Mucosa of rectum (tissue), 2 donors: ENCODE measurements at regions not wholly inside any gene's neighbourhood (a gene's known extent, or its start where the extent isn't known, plus 50 kb on each side); places are given as distances from the start of the nearest gene placed in this dataset.

ENCODE experiments used
- H3K27ac ChIP-seq, 2 donors: one replicate each; pipeline ENCODE4 v1.7.0; 2013; ENCODE audit warnings: inconsistent platforms in 2 of 2, low read depth in 2 of 2, low read length in 2 of 2
- H3K27me3 ChIP-seq, 2 donors: one replicate each; pipeline ENCODE4 v1.7.0; 2013; ENCODE audit warnings: low read length in 2 of 2; ENCODE audit not compliant: control insufficient read depth in 2 of 2, insufficient read depth in 2 of 2
- H3K36me3 ChIP-seq, 2 donors: one replicate each; pipeline ENCODE4 v1.7.0; 2013; ENCODE audit warnings: low read length in 2 of 2; ENCODE audit not compliant: control insufficient read depth in 2 of 2, insufficient read depth in 2 of 2
- H3K4me1 ChIP-seq, 2 donors: one replicate each; pipeline ENCODE4 v1.7.0; 2013; ENCODE audit warnings: low read length in 2 of 2, mild to moderate bottlenecking in 1 of 2; ENCODE audit not compliant: control insufficient read depth in 2 of 2, insufficient read depth in 2 of 2
- H3K4me3 ChIP-seq, 2 donors: one replicate each; pipeline ENCODE4 v1.7.0; 2013; ENCODE audit warnings: low read length in 2 of 2
- H3K9ac ChIP-seq, 2 donors: one replicate each; pipeline ENCODE4 v1.7.0; 2013; ENCODE audit warnings: low read length in 2 of 2, low read depth in 1 of 2, mild to moderate bottlenecking in 1 of 2
- H3K9me3 ChIP-seq, 2 donors: one replicate each; pipeline ENCODE4 v1.7.0; 2013; ENCODE audit warnings: low read length in 2 of 2; ENCODE audit not compliant: control insufficient read depth in 2 of 2
- donor health status: healthy.
- donor health status: Normal muscosa, but diverticular disease.

DNA sequence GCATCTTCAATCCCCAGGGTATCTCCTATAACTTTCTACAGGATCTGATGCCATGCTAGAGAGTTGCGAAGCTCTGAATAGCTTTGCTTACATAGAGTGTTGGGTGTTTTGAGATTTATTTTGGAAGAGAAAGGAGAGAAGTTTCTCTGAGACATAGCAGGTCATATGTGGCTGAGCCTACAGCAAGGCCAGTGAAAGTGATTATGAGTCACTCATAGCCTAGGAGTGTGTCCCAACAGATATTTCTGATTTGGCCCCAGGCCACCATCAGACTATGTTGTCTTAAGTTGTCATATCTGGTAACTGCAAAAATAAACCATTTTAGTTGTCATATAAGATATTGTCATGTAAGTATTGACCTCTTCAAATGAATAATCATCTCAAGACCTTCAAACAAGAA, 132.0 kb upstream of the RAI14 start:
- no peak overlapping the region for H3K4me3 ChIP-seq
- no peak overlapping the region for H3K9ac ChIP-seq
- H3K4me1 ChIP-seq, result no peaks in the 10 kb centered on the region
- H3K27me3 ChIP-seq, result no peaks in the 10 kb centered on the region
- H3K27ac ChIP-seq, result no peak overlapping the region
- no peaks in the 10 kb centered on the region for H3K36me3 ChIP-seq
- no peaks in the 10 kb centered on the region for H3K9me3 ChIP-seq

DNA sequence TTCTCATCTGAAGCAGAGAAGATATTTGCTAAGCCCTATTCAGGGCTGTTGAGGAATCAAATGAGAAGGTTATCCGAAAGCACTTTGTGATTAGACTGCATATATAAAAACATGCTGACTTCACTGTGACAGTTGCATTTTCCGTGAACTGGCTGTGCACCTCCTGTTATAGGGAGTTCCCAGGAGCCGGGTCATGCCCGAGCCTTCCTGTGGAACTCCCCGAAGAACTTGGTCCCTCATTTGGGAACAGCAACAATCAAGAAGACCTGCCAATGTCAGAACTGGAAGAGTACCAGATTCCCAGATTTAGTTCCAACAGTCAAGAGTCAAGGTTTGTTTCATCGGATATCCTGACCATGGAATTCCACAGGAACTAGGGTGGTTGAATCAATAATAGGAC, 130.4 kb upstream of the RAI14 start:
- no peaks in the 10 kb centered on the region for H3K27me3 ChIP-seq
- no peak overlapping the region for H3K9ac ChIP-seq
- no peak overlapping the region for H3K4me3 ChIP-seq
- no peaks in the 10 kb centered on the region for H3K36me3 ChIP-seq
- no peak overlapping the region for H3K27ac ChIP-seq
- no peaks in the 10 kb centered on the region for H3K9me3 ChIP-seq
- peaks cover 0 to 2% of the 10 kb centered on the region in 2 donors for H3K4me1 ChIP-seq

DNA sequence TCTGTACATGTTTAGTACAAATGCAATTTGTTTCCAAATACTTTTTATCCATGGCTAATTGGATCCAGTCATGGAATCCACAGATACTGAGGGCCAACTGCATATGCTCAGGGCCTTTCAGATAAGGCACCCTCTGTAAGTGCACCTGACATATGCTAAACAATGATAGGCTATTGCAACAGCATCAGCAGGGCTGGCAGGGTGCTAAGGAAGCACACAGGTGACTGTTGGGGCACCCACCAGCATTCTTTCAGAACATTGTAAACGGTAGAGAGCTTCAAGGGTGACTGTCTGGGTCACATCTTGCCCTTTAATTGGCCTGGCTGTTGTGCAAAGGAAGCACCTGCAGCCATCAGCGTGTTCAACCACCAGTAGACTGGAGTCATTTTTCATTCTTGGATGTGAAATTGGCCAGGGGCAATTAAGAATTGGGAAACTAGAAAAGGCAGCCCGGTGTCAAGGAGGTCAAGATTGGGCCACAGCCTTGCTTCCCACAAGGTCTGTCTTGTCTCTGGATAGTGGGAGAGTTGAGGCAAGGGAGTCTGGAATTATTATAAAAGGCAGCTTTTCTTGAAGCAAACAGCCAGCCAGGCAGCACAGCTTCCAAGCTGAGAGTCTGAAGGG, 129.3 kb upstream of the RAI14 start:
- H3K9me3 ChIP-seq, result no peaks in the 10 kb centered on the region
- no peaks in the 10 kb centered on the region for H3K36me3 ChIP-seq
- no peak overlapping the region for H3K9ac ChIP-seq
- peaks cover 0 to 2% of the 10 kb centered on the region in 2 donors for H3K4me1 ChIP-seq
- H3K27me3 ChIP-seq, result no peaks in the 10 kb centered on the region
- no peak overlapping the region for H3K27ac ChIP-seq
- no peak overlapping the region for H3K4me3 ChIP-seq

- no peak overlapping the region for H3K4me3 ChIP-seq
- no peaks in the 10 kb centered on the region for H3K36me3 ChIP-seq
- H3K27me3 ChIP-seq, result no peaks in the 10 kb centered on the region
- H3K9ac ChIP-seq, result no peak overlapping the region
- H3K9me3 ChIP-seq, result no peaks in the 10 kb centered on the region
- no peak overlapping the region for H3K27ac ChIP-seq
- peaks cover 0 to 2% of the 10 kb centered on the region in 2 donors for H3K4me1 ChIP-seq
Measured at GRCh38 chr5:34529581-34530331, 126.4 kb upstream of the RAI14 start.

DNA sequence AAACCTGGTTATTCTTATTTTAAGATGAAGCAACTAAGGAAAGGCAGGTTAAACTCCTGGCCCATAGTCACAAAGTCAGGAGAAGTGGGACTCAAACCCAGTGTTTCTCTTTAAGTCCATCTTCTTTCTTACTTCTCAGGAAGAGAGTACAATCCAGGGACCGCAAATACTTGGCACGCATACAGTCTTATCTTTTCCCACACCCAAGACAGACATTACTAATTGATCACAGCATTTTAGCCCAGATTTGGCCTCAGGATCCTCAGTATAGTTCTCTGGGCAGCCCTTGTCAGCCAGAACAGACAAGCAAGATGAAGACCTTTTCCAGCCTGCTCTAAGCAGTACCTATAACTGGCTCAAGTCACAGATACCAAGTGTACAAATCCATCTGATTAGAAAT, 125.5 kb upstream of the RAI14 start:
- no peaks in the 10 kb centered on the region for H3K27me3 ChIP-seq
- peaks cover 0 to 2% of the 10 kb centered on the region in 2 donors for H3K4me1 ChIP-seq
- no peaks in the 10 kb centered on the region for H3K36me3 ChIP-seq
- no peak overlapping the region for H3K4me3 ChIP-seq
- no peak overlapping the region for H3K9ac ChIP-seq
- H3K9me3 ChIP-seq, result no peaks in the 10 kb centered on the region
- H3K27ac ChIP-seq, result no peak overlapping the region

DNA sequence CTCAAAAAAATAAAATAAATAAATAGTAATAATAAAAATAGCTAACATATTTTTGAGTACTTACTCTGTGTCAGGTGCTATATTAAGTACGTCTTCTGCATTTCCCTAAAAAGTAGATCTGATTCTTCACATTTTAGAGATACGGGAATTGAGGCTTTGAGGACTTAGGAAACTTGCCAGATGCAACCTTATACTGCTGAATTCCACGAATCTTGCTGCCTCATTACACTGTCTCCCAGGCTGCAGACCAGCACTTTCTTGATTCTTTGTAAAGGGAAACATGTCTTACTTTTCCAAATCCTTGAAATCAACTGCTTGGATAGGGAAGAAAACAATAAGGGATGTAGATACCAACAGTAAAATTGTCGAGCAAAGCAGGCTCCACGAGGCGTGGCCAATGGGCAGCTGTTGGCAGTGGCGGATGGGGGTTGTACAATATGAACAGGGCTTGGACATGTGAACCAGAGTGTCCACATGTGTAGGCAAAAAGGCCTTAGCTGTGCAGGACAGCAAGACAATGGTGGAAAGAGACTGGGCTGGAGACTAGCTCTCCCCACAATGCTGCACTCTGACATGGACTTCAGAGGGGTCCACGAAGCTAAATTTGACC, 124.3 kb upstream of the RAI14 start:
- H3K27me3 ChIP-seq, result no peaks in the 10 kb centered on the region
- H3K9ac ChIP-seq, result no peak overlapping the region
- no peaks in the 10 kb centered on the region for H3K9me3 ChIP-seq
- no peak overlapping the region for H3K27ac ChIP-seq
- H3K4me3 ChIP-seq, result no peak overlapping the region
- no peaks in the 10 kb centered on the region for H3K36me3 ChIP-seq
- peaks cover 0 to 2% of the 10 kb centered on the region in 2 donors for H3K4me1 ChIP-seq

DNA sequence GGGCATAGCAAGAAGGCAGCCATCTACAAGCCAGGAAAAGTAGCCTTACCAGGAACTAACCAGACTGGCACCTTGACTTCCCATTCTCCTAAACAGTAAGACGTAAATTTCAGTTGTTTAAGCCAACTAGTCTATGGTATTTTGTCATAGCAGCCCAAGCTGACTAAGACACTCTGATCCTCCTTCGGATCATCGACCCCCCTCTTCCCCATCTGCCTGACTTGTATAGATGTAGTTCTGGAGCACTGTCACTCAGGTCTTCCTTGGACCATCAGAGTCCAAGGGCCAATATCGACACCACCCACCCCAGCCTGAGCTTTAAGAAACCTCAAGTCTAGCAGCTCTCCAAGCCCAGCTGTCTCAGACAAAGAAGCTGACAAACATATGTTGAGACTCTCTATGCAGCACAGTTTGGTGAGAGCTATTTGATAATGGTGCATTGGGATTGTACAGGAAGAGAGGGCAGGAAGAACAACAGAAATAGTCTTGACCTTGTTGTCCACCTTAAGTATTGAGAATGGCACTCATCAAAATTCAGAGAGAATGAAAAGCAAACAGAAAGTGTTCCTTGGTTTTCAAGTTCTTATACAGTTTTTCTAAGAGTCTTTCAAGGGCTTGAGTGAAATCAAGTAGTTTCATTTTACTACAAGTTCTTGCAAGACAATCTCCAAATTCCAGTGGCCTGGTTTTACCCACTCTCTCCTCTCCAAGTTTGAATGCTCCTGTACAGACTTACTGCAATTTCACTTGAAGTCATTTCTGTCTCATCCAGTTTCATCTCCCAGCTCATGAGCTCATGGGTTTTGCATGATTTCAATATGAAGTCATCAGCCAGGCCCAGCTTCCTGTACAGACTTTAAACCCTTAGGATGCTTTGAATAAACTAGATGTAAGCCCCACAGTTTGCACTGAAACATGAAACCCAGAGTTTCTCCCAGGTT, 122.3 kb upstream of the RAI14 start:
- no peaks in the 10 kb centered on the region for H3K9me3 ChIP-seq
- peaks cover 0 to 2% of the 10 kb centered on the region in 2 donors for H3K4me1 ChIP-seq
- no peak overlapping the region for H3K9ac ChIP-seq
- no peaks in the 10 kb centered on the region for H3K27me3 ChIP-seq
- no peak overlapping the region for H3K4me3 ChIP-seq
- no peak overlapping the region for H3K27ac ChIP-seq
- no peaks in the 10 kb centered on the region for H3K36me3 ChIP-seq

DNA sequence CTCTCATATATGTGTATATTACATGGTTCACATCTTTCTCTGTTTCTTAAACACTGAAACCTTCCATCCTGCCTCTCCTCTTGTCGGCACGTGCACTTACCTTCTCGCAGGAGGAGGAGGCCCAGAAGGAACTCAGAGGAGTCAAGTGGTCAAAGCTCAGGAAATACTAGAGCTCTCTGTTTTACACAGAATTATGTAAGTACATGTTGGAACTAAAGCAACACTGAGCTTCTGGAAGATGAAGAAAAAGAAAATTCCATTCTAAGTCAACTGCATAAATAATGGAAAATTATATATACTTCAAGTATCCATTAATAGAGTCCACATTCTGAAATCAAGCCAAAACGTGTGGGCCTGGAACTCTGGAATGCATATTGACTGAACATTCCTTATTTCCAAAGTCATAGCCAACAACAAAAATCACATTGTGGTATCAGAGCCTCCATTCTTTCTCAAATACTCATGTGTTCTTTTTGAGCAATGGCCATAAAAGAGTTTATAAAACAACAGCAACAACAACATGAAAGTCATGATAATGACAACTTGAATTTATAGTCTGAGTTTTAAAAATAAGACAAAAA, 121.5 kb upstream of the RAI14 start:
- Histone ChIP-seq H3K27ac (no peak overlapping the region), H3K9ac (no peak overlapping the region), H3K9me3 (no peaks in the 10 kb centered on the region), H3K27me3 (no peaks in the 10 kb centered on the region), H3K4me3 (no peak overlapping the region), H3K4me1 (no peaks in the 10 kb centered on the region), H3K36me3 (no peaks in the 10 kb centered on the region)

DNA sequence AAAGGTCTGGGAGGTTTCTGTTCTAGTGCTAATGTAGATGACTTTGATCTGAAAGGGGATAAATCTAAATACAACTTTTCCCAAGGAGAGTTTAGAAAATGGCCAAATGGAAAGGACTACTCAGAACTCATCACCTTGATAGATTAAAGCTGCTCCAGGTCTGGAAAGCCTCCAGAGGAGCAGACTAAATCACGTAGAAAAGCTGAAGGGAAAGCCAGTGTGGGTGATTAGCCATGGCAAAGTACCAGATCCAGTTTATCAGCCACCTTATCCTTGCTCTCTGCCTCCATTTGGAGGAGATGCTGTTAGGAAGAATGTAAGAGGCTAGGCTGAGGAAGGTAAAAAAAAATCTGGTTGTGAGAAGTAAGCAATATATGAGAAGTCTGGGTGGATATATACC, 120.7 kb upstream of the RAI14 start:
- H3K4me3 ChIP-seq, result no peak overlapping the region
- H3K27me3 ChIP-seq, result no peaks in the 10 kb centered on the region
- no peaks in the 10 kb centered on the region for H3K36me3 ChIP-seq
- H3K9ac ChIP-seq, result no peak overlapping the region
- H3K9me3 ChIP-seq, result no peaks in the 10 kb centered on the region
- H3K27ac ChIP-seq, result no peak overlapping the region
- no peaks in the 10 kb centered on the region for H3K4me1 ChIP-seq
